T-helper 17 cell (primary cell): ENCODE measurements at regions not wholly inside any gene's neighbourhood (a gene's known extent, or its start where the extent isn't known, plus 50 kb on each side); places are given as distances from the start of the nearest gene placed in this dataset.

Experiments used
- ATAC-seq: fragments of 150-1000 bp; cut with Tn5 transposase; 2 replicates; pipeline ENCODE4 v1.10.0; 2021; ENCODE audit warnings: mild to moderate bottlenecking, moderate library complexity
- DNase-seq, 3 donors: peaks; one replicate each; pipeline versions ENCODE4 v3.0.0 to v3.0.0-alpha.2; 2020 to 2021
- H3K9me3 ChIP-seq: one replicate; pipeline ENCODE4 v1.7.0; 2013; ENCODE audit warnings: low read length, mild to moderate bottlenecking; ENCODE audit not compliant: control insufficient read depth, poor library complexity, severe bottlenecking
- H3K27ac Mint-ChIP-seq: one replicate; pipeline ENCODE4 v1.8.0; 2022; ENCODE audit warnings: mild to moderate bottlenecking, moderate library complexity, mixed read lengths
- H3K27me3 Mint-ChIP-seq: one replicate; pipeline ENCODE4 v1.8.0; 2022; ENCODE audit warnings: mixed read lengths
- H3K36me3 Mint-ChIP-seq: one replicate; pipeline ENCODE4 v1.8.0; 2022; ENCODE audit warnings: low read depth, mixed read lengths
- H3K4me1 Mint-ChIP-seq: one replicate; pipeline ENCODE4 v1.8.0; 2022; ENCODE audit warnings: mild to moderate bottlenecking, mixed read lengths
- H3K4me3 Mint-ChIP-seq: one replicate; pipeline ENCODE4 v1.8.0; 2022; ENCODE audit warnings: mild to moderate bottlenecking, moderate library complexity, mixed read lengths

- Mint-ChIP-seq H3K4me3 (no peak overlapping the region), H3K4me1 (no peaks in the 10 kb centered on the region), H3K36me3 (no peaks in the 10 kb centered on the region), H3K27ac (no peak overlapping the region), H3K27me3 (peaks cover 22% of the 10 kb centered on the region)
- no peaks in the 10 kb centered on the region for H3K9me3 ChIP-seq
- DNase-seq (no peak), ATAC-seq (no peak)
Measured at GRCh38 chr14:51430079-51430478, 190.0 kb downstream of the TMX1 start.

- Mint-ChIP-seq H3K27me3 (peaks cover 22% of the 10 kb centered on the region), H3K27ac (no peak overlapping the region), H3K4me1 (no peaks in the 10 kb centered on the region), H3K4me3 (no peak overlapping the region), H3K36me3 (no peaks in the 10 kb centered on the region)
- no peaks in the 10 kb centered on the region for H3K9me3 ChIP-seq
- ATAC-seq (no peak), DNase-seq (no peak)
Measured at GRCh38 chr14:51430633-51431032, 190.6 kb downstream of the TMX1 start.

- no peak overlapping the region for H3K27ac Mint-ChIP-seq
- H3K27me3 Mint-ChIP-seq, result peaks cover 22% of the 10 kb centered on the region
Measured at GRCh38 chr14:51431033-51431709, 191.1 kb downstream of the TMX1 start.

DNA sequence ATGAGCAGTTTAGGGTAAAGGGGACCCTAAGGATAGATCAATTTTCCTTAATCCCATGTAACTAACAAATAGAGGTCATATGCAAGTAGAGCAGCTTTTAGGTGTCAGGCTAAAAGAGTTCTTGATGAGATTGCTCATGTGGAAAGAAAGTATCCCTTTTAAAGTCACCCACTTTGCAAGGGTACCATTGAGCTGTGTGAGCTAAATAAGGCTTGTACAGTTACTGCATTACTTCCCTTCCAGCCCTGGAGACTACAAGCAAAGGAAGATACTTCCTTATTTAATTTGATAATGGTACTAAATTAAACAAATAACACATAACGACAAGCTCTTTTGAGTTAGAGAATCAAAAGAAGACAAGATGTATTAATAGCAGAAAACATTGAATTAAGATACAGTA lies 191.7 kb downstream of the TMX1 start:
- DNase-seq, result no peak
- H3K9me3 ChIP-seq, result no peaks in the 10 kb centered on the region
- no peaks in the 10 kb centered on the region for H3K4me1 Mint-ChIP-seq
- no peak overlapping the region for H3K27ac Mint-ChIP-seq
- H3K4me3 Mint-ChIP-seq, result no peak overlapping the region
- H3K36me3 Mint-ChIP-seq, result no peaks in the 10 kb centered on the region
- H3K27me3 Mint-ChIP-seq, result peaks cover 22% of the 10 kb centered on the region
- no peak for ATAC-seq

More at GRCh38 chr14:51431033-51431709, 191.1 kb downstream of the TMX1 start:
- ATAC-seq, result no peak
- Mint-ChIP-seq H3K4me1 (no peaks in the 10 kb centered on the region), H3K4me3 (no peak overlapping the region), H3K36me3 (no peaks in the 10 kb centered on the region)
- DNase-seq, result no peak
- H3K9me3 ChIP-seq, result no peaks in the 10 kb centered on the region

DNA sequence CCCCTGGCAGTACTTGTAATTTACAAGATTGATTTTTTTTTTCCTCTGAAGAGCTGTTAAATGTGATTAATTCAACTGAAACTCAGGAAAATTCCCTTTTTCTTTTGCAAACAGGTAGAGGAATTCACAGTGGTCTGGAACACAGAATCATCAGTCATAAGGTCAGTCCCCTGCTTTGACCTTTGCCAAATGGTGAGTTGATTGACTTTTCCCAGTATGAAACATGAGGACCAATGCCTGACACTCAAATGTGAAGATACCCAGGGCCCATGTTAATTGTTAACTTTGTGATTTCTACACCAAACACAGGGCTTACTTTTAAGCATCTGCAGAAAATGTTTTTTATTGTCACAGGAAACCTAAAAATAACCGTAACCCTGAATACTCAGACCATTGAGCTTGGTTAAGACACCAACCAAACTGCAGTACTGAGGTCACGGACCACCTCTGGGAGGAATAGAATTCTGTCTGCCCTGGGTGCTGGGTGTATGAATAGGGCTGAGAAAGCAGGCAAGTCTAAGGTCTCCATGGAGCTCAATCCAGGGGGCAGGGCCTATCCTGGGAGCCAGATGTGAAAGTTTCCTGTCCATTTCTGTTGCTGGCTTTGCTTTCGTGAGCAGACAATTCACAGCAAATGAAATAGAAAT lies 192.4 kb downstream of the TMX1 start:
- no peaks in the 10 kb centered on the region for H3K9me3 ChIP-seq
- Mint-ChIP-seq H3K27me3 (peaks cover 22% of the 10 kb centered on the region), H3K4me3 (no peak overlapping the region), H3K36me3 (no peaks in the 10 kb centered on the region), H3K4me1 (no peaks in the 10 kb centered on the region), H3K27ac (no peak overlapping the region)
- no peak for DNase-seq
- no peak for ATAC-seq

DNA sequence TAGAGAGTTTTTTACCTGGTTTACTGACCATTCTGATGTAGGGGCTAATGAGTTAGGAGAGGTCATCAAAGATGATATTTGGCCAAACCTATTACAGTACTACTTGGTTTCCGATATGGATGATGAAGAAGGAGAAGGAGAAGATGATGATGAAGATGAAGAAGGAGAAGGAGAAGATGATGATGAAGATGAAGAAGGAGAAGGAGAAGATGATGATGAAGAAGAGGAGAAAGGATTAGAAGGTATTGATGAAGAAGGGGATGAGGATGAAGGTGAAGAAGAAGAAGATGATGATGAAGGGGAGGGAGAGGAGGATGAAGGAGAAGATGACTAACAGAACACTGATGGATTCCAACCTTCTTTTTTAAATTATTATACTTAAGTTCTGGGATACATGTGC lies 196.6 kb downstream of the TMX1 start:
- no peak for ATAC-seq
- H3K9me3 ChIP-seq, result no peaks in the 10 kb centered on the region
- Mint-ChIP-seq H3K36me3 (no peaks in the 10 kb centered on the region), H3K27ac (no peak overlapping the region), H3K4me1 (no peaks in the 10 kb centered on the region), H3K27me3 (no peaks in the 10 kb centered on the region), H3K4me3 (no peak overlapping the region)
- no peak for DNase-seq

- no peaks in the 10 kb centered on the region for H3K9me3 ChIP-seq
- Mint-ChIP-seq H3K27ac (no peak overlapping the region), H3K4me1 (no peaks in the 10 kb centered on the region), H3K27me3 (peaks cover 22% of the 10 kb centered on the region), H3K36me3 (no peaks in the 10 kb centered on the region), H3K4me3 (no peak overlapping the region)
- DNase-seq (no peak), ATAC-seq (no peak)
Measured at GRCh38 chr14:51439896-51440295, 199.8 kb downstream of the TMX1 start.

- Mint-ChIP-seq H3K4me1 (no peaks in the 10 kb centered on the region), H3K4me3 (no peak overlapping the region), H3K36me3 (no peaks in the 10 kb centered on the region), H3K27ac (no peak overlapping the region), H3K27me3 (peaks cover 27% of the 10 kb centered on the region)
- ATAC-seq (no peak), DNase-seq (no peak)
- H3K9me3 ChIP-seq, result no peaks in the 10 kb centered on the region
Measured at GRCh38 chr14:51441001-51441400, 201.0 kb downstream of the TMX1 start.

- no peak overlapping the region for H3K4me3 Mint-ChIP-seq
- H3K4me1 Mint-ChIP-seq, result no peaks in the 10 kb centered on the region
- DNase-seq (no peak), ATAC-seq (no peak)
- H3K27ac Mint-ChIP-seq, result no peak overlapping the region
- H3K27me3 Mint-ChIP-seq, result peaks cover 41% of the 10 kb centered on the region
- no peaks in the 10 kb centered on the region for H3K9me3 ChIP-seq
- no peaks in the 10 kb centered on the region for H3K36me3 Mint-ChIP-seq
Measured at GRCh38 chr14:51442513-51443175, 202.6 kb downstream of the TMX1 start.

DNA sequence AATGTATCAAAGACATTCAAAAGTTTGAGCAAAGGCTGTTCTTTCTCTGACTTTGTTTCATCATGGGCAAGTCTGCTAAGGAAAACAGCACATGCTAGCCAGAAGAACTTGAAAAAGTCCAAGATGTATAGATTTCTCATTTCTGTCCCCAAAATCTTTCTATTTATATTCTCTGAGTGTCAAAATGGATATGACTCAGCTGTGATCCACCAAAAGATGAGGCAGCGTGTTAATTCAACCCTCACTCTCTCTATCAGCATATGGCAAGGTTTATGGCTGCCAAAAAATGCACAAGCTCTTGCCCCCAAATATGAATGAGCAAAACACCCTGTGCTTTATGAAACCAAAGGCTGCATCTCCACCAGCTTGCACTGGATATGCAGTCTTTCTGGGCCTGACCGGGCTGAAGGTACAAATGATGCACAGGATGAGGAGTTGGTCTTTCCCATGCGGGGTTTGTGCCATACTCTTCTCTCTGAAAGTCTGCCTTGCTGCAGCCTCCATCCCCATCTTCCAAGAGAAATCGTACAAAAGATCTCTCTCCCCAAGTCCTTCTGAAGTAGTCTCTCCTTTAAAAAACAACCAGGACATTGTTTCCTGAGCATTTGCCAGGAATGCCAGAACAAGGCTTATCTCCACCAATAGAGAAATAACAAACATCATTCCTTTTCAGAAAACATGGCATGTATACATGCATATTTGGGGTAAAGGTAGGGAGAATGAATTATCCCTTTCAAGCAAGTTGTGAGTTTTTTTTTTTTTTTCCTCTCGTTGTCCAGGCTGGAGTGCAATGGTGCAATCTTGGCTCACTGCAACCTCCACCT lies 203.4 kb downstream of the TMX1 start:
- peaks cover 49% of the 10 kb centered on the region for H3K27me3 Mint-ChIP-seq

GRCh38 chr14:51444353-51445000 lies 204.4 kb downstream of the TMX1 start:
- H3K9me3 ChIP-seq, result no peaks in the 10 kb centered on the region
- H3K4me1 Mint-ChIP-seq, result no peaks in the 10 kb centered on the region
- no peak for DNase-seq
- no peak for ATAC-seq
- H3K4me3 Mint-ChIP-seq, result no peak overlapping the region
- no peak overlapping the region for H3K27ac Mint-ChIP-seq
- peaks cover 56% of the 10 kb centered on the region for H3K27me3 Mint-ChIP-seq
- H3K36me3 Mint-ChIP-seq, result no peaks in the 10 kb centered on the region

More for the DNA sequence above, 203.4 kb downstream of the TMX1 start:
- DNase-seq (no peak), ATAC-seq (no peak)
- H3K9me3 ChIP-seq, result no peaks in the 10 kb centered on the region
- H3K4me3 Mint-ChIP-seq, result no peak overlapping the region
- no peak overlapping the region for H3K27ac Mint-ChIP-seq
- H3K36me3 Mint-ChIP-seq, result no peaks in the 10 kb centered on the region
- no peaks in the 10 kb centered on the region for H3K4me1 Mint-ChIP-seq

GRCh38 chr14:51445001-51445390 lies 204.9 kb downstream of the TMX1 start:
- no peaks in the 10 kb centered on the region for H3K9me3 ChIP-seq
- Mint-ChIP-seq H3K4me1 (no peaks in the 10 kb centered on the region), H3K27ac (no peak overlapping the region), H3K36me3 (no peaks in the 10 kb centered on the region), H3K4me3 (no peak overlapping the region), H3K27me3 (peaks cover 56% of the 10 kb centered on the region)
- DNase-seq (no peak), ATAC-seq (no peak)

- peaks cover 56% of the 10 kb centered on the region for H3K27me3 Mint-ChIP-seq
- H3K4me1 Mint-ChIP-seq, result no peaks in the 10 kb centered on the region
- H3K27ac Mint-ChIP-seq, result no peak overlapping the region
- ATAC-seq, result no peak
- DNase-seq, result no peak
- H3K4me3 Mint-ChIP-seq, result no peak overlapping the region
- H3K36me3 Mint-ChIP-seq, result no peaks in the 10 kb centered on the region
- no peaks in the 10 kb centered on the region for H3K9me3 ChIP-seq
Measured at GRCh38 chr14:51446771-51447170, 204.9 kb upstream of the FRMD6 start.
